SK-N-DZ (cell line): ENCODE measurements at regions not wholly inside any gene's neighbourhood (a gene's known extent, or its start where the extent isn't known, plus 50 kb on each side); places are given as distances from the start of the nearest gene placed in this dataset.
A peak's percentile ranks its signal among the peaks of the same experiment; 100 is the strongest.
"Not testable (repeated sequence)": the region's sequence is repeated elsewhere in the genome, so short reads cannot be mapped to it uniquely, and the experiment has no call there.

Source experiments
- DNase-seq: peaks from one replicate; pipeline ENCODE4 v3.0.0-alpha.2; 2015; ENCODE audit warnings: low spot score

DNA sequence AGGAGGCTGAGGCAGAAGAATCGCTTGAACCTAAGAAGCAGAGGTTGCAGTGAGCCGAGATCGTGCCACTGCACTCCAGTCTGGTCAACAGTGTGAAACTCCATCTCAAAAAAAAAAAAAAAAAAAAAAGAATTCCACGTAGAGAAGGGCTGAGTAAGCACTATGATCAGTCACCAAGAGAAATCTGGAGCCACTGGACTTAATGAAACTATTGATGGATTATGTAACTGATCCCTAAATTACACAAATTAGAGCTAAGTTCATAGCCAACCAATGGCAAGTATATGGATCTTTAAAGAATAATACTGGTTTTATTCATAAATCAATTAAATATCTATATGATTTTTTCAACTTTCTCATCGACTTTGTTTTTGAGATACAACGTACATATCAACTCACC, 72.2 kb upstream of the ABLIM1 start:
- no peak for DNase-seq

GRCh38 chr10:114732931-114733330, 74.9 kb upstream of the ABLIM1 start:
- DNase-seq, result no peak

DNA sequence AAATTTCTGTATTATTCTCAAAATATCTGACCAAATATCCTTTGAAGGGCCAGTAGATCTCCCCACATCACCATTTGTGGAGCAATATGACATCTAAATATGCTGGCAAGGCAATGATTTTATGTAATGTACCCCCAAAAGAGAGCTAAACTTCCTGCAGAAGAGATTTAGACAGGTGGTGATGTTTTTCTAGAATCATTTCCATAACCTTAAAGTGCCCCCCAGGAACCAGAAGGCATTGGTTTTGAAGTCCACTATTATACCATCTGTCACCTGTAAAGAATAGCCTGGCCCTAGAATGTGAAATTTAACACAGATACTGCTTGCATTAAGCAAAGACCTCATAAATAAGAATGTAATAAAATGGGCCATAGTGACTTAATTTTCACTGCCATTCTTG, 77.9 kb upstream of the ABLIM1 start:
- no peak for DNase-seq

GRCh38 chr10:114743521-114744231, 77.9 kb upstream of the FHIP2A start:
- DNase-seq, result no peak

DNA sequence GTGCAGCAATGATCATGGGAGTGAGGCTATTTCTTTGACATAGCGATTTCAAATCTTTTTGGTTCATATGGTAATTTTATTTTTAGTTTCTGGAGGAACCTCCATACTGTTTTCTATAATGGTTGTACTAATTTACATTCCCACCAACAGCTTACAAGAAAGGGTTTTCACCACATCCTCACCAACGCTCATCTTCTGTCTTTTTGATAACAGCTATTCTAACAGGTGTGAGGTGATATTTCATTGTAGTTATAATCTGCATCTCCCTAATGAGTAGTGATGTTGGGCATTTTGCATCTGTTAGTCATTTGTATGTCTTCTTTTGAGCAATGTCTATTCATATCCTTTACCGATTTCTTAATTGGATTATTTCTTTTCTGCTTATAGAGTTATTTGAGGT, 75.0 kb upstream of the FHIP2A start:
- no peak for DNase-seq

GRCh38 chr10:114748241-114748640, 73.3 kb upstream of the FHIP2A start:
- DNase-seq, result no peak

DNA sequence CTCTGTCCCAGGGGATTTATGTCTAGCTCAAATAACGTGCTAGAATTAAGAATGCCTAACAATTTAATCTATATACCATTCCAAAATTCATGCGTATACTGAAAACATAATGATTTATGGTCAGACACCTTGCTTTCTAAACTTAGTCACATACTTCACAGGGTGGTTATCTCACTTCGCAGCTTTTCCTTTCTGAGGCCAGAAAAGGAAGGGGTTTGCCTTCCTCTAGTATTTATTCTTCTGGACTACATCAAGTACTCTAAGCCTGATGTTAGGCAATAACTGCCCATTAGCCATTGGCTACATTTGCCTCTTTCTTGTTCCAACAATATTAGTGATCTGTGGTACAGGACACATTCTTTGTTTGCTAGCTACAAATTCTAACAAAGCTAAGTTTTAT, 72.6 kb upstream of the FHIP2A start:
- no peak for DNase-seq

DNA sequence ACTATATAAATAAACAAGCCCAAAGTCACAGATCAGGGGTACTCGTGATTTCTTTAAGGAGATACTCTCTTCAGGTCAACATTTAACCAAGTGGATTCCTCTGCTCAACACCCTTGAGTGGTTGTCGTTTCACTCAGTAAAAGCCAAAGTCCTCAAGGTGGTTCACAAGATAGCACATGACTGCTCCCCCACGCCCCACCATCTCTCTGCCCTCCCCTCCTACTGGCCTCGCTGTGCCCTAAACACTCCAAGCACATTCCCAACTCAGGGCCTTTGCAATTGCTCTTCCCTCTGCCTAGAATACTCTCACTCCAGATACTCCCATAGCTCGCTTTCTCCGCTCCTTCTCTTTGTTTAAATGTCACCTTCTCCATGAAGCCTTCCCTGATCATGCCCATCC, 72.1 kb upstream of the FHIP2A start:
- no peak for DNase-seq

GRCh38 chr10:114751856-114752255, 69.7 kb upstream of the FHIP2A start:
- no peak for DNase-seq

GRCh38 chr10:114752570-114752969, 69.0 kb upstream of the FHIP2A start:
- DNase-seq, result not testable (repeated sequence)

DNA sequence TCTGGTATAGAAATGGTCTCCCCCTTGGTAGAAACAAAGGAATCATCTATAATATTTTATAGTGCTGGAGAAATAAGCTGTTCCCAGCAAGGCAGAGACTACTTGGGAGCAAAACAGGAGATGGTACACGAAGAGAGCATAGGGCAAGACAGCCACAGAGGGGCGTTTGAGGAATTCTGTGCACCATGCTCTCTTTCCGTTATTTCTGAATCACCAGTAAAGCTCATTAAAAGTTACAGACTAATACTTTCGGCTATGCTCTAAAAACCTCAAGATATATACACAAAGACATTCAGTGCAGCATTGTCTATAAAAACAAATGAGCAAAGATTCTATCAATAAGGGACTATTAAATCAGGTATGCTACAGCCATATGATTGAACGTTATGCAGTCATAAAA, 68.5 kb upstream of the FHIP2A start:
- no peak for DNase-seq

DNA sequence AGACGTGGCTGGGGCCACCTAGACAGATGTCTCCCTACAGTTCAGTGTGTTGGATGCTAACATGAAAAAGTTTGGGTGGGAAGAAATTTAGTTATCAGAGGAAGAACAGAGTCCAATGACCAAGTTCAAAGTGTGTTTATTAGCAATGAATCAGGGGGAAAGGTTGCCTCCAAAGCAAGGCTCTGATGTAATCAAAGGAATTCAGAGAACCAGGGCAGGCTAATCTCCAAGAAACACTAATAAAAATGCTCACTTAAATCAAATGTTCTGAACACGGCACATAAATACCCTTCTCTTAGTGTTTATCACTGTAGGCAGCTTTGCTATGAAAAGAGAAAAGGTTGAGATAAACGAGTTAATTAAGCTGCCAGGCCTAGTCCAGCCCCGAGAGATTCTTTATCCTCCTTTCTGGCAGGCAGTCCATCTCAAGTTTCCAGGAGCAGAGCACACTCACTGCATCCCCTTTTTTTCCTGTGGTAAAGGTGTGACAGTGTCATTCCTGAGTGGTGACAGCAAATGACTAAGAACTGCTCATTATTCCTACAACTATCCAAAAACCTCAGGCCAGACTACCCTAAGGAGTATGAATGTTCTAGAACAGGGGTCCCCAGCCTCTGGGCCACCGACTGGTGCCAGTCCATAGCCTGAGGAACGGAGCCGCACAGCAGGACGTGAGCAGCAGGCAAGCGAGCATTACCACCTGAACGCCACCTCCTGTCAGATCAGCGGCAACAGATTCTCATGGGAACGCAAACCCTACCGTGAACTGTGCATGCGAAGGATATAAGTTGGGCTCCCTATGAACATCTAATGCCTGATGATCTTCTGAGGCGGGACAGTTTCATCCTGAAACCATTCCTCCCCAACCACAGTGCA, 66.9 kb upstream of the FHIP2A start:
- no peak for DNase-seq

GRCh38 chr10:114755537-114755936, 66.0 kb upstream of the FHIP2A start:
- DNase-seq, result no peak

GRCh38 chr10:114758331-114758730, 63.2 kb upstream of the FHIP2A start:
- DNase-seq, result no peak

DNA sequence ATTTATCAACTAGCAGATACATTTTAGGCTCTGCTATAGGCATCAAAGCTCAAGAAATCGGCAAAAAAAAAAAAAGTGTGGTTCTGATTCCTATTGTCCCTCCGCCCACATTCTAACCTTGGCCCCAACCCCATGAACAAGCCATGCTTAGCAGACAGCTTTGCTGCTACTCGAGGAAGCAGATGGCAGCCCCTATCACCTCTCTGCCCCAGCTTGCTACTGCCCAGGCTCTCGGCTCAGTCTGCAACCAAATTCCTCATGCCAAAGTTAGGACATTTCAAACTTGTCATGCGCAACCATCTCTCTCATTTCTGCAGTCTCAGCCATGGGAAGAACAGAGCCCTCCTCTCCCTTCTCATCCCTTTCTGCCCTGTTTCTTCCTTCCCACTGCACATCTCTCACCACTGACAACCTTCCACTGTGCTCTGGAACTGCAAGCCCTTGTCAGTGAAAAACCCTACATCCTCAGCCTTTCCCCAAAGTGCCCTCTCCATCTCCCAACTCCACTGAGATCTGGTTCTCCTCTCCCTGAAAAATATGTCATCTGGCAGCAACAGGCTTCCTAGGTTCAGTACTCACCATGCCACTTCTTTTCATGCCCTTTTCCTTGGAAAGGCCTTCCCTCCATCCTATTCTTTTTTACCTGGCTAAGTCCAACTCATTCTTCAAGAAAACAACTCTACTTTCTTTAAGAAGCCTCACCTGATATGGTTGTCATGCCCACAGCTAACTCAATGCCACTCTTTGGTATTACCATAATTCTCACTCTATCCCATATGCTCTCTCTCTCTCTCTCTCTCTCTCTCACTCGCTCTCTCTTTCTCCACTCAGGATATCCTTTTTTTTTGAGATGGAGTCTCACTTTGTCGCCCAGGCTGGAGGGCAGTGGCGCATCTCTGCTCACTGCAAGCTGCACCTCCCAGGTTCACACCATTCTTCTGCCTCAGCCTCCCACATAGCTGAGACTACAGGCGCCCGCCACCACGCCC, 60.1 kb upstream of the FHIP2A start:
- no peak for DNase-seq

DNA sequence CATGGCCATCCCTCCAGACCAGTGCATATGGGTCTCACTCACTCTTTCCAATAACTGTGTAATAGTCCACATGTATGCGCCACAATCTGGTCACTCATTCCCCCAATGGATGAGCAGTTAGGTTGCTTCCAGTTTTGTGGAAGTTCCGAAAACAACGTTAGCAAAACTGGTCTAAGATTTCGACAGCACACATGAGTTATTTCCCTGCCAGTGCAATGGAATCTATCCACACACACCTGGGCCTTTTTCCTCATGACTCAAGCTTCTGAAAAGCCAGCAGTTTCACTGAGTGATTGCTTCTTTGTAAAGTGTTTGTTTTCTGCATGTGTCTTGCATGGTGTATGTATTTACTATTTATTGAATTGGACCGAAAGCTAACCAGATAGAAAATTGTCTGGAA, 58.8 kb upstream of the FHIP2A start:
- no peak for DNase-seq

DNA sequence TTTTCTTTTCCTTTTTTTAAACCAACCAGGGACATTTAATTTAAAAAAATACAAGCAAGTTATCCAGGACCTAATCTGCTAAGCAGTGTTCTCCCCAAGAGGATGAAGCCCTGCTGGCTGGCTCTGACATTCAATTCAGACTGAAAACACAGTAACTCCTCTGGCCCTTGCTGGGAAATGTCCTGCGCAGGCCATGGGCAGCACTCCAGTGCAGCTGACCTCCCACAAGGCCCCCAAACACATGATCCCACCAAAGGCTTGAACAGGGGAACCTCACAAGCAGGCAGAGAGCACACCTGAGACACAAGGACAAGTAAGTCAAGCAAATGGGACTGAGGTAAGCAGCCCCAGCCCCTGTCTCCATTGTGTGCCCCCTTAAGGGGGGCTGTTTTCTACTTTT, 56.9 kb upstream of the FHIP2A start:
- DNase-seq, result no peak

DNA sequence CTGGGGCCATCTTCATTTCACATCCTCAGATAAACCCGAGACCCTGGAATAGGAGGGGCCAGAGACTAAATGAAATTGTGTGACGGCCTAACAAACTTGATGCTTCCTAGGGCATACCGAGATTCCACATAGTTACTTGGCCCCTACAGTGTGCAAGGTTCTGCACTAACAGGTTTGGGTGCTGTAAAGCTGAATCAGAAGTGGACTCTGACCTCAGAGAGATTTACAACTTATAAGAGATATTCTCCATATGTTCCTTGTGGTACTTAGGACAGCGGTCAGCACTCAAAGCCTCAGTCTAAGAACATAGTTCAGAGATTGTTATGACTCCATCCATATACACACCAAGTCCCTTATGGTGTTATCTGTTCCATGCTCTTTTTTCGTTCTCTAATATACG, 55.1 kb upstream of the FHIP2A start:
- no peak for DNase-seq

DNA sequence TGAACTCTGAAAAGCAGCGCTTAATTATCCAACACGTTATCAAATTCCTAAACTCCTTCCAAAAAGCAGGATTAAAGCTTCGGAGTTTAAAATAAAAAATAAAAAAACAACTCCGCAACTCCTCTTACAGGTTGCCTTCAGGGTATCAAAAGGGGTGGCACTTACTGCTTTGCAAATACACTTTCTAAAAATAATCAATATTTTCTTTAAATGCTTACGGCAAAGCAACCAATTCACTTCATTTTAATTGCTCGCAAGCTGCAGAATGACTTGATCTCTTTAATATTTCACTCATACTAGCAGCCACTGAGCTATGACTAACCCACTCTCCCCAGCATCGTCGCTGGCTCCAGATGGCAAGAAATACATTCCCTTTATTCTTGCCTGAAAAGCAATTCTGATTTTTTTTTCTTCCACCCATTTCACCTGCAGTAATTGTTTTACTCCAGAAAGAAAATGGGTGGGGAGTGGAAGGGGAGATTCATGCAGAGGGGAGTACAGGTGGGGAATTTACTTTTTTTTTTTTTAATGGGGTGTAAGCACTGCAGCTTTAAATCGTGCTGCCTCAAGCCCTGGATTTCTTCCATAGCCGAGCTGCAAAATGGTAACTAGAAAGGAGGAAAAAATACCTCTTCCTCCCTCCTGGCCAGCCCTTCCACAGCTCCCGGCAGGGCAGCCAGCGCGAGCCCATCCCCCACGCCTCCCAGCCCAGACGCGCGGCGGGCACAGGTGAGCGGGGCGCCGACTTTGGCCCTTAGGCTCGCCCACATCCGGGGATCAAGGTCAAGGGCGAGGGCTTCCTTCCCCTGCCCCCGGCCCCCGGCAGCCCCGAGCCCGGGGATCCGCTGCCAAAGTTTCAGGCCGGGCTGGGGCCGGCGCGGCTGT, 54.2 kb upstream of the FHIP2A start:
- DNase-seq, result no peak

DNA sequence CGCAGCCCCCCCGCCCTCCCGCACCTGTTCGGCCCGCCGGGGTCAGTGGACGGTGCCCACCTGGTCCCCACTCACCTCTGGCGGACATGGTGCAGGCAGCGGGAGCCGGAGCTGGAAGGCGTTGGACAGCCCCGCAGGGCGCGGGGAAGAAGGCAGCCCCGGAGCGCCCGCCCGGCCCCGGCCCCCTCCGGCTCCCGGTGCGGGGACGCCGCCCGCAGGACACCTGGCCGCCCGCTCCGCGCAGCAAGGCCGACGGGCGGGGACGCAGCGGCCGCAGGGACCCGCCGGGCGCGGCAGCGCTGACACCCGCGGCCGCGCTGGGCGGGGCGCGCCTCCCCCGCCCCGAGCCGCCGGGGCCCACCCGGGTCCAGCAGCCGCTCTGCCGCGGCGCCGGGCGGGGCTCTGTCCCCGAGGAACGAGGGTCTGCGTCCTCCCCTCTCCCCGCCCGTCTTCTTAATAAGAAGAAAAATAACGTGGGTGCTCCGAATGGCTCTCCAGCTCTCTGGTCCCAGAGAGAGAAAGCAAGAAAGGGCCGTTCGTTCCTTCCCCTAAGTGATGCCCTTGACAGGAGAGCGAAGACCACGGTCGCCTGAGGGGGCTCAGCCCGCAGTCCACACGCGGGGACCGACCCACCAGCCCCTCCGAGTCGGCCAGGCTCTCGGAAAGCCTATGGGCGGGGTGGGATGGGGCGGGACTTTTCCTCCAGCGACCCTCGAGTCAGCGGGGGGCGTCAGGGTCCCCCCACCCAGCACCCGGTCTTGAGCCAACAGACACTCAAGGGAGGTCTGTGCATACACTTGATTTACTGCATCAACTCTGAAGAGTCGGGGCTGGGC, 53.4 kb upstream of the FHIP2A start:
- peak; percentile 42 for DNase-seq
